ENCODE measurements at regions not wholly inside any gene's neighbourhood (a gene's known extent, or its start where the extent isn't known, plus 50 kb on each side); places are given as distances from the start of the nearest gene placed in this dataset.

- TF ChIP-seq, protein P1, sequence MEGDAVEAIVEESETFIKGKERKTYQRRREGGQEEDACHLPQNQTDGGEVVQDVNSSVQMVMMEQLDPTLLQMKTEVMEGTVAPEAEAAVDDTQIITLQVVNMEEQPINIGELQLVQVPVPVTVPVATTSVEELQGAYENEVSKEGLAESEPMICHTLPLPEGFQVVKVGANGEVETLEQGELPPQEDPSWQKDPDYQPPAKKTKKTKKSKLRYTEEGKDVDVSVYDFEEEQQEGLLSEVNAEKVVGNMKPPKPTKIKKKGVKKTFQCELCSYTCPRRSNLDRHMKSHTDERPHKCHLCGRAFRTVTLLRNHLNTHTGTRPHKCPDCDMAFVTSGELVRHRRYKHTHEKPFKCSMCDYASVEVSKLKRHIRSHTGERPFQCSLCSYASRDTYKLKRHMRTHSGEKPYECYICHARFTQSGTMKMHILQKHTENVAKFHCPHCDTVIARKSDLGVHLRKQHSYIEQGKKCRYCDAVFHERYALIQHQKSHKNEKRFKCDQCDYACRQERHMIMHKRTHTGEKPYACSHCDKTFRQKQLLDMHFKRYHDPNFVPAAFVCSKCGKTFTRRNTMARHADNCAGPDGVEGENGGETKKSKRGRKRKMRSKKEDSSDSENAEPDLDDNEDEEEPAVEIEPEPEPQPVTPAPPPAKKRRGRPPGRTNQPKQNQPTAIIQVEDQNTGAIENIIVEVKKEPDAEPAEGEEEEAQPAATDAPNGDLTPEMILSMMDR (IDR thresholded peaks at IDR 0.05) = no peak
- TF ChIP-seq POLR2A (IDR thresholded peaks at IDR 0.05) = no peak
Measured at GRCh38 chr2:125216321-125216720, 1191.2 kb downstream of the CNTNAP5 start.
